Right lobe of liver (tissue), 6 donors: ENCODE measurements at regions not wholly inside any gene's neighbourhood (a gene's known extent, or its start where the extent isn't known, plus 50 kb on each side); places are given as distances from the start of the nearest gene placed in this dataset.

Source experiments
- ATAC-seq, 4 donors: fragments of 200-7000 bp; cut with Tn5 transposase; one replicate each; pipeline ENCODE4 v1.9.1; 2020; ENCODE audit warnings: mild to moderate bottlenecking in 4 of 4, moderate library complexity in 4 of 4
- DNase-seq, 3 donors: peaks; one replicate each; pipeline ENCODE4 v3.0.0-alpha.2; 2020
- H3K27ac ChIP-seq, 3 donors: fragments of 200-600 bp; one replicate each; pipeline ENCODE4 v1.8.0; 2022
- H3K27me3 ChIP-seq, 2 donors: fragments of 200-600 bp; one replicate each; pipeline ENCODE4 v1.8.0; 2022
- H3K36me3 ChIP-seq, 4 donors: fragments of 200-600 bp; sonication (generic) in 1 of 4; one replicate each; pipeline versions ENCODE4 v1.5.1 to v1.8.0; 2017 to 2022; ENCODE audit warnings: control low read depth in 1 of 4
- H3K4me1 ChIP-seq, 4 donors: fragments of 200-600 bp; sonication (generic) in 1 of 4; one replicate each; pipeline versions ENCODE4 v1.5.1 to v1.8.0; 2017 to 2022; ENCODE audit warnings: control low read depth in 1 of 4
- H3K4me3 ChIP-seq, 3 donors: fragments of 200-600 bp; one replicate each; pipeline ENCODE4 v1.8.0; 2022
- H3K9me3 ChIP-seq, 4 donors: fragments of 200-600 bp; sonication (generic) in 1 of 4; one replicate each; pipeline versions ENCODE4 v1.5.1 to v1.8.0; 2017 to 2022; ENCODE audit warnings: control low read depth in 1 of 4
- POLR2A ChIP-seq: fragments of 450-650 bp; IDR thresholded peaks from one replicate; pipeline ENCODE4 v1.6.1; 2017; ENCODE audit warnings: antibody characterized with exemption, mild to moderate bottlenecking
- WGBS: methylation state at CpG from one replicate; pipeline ENCODE4 v1.1.6; 2018; ENCODE audit warnings: low coverage, low lambda C conversion rate; ENCODE audit not compliant: insufficient coverage; ENCODE audit errors: missing lambda C conversion rate; 5-methylcytosine and 5-hydroxymethylcytosine counted together
- intact Hi-C, 2 donors: fragments of 100-400 bp; cut with DNase I; formaldehyde crosslinking; loops; one replicate each; pipeline versions ENCODE4 v1.11.2 to v1.14.1; 2022
- TF ChIP-seq, protein P1 (sequence below), 4 donors: fragments of 200-600 bp in 3 of 4; fragments of 450-650 bp in 1 of 4; IDR thresholded peaks; one replicate each; pipeline versions ENCODE4 v1.5.1 to v1.8.0; 2016 to 2022; ENCODE audit warnings: antibody characterized with exemption in 4 of 4, mild to moderate bottlenecking in 2 of 4
- donor health status: DM: no; HTN: yes; CAD: no.
- donor health status: DM: no; HTN: no; CAD: no.
- donor health status: DM: no; HTN: no; CAD: no.
- donor health status: DM: no; HTN: yes; CAD: no.
- donor health status: DM: no; HTN: yes; CAD: no.

DNA sequence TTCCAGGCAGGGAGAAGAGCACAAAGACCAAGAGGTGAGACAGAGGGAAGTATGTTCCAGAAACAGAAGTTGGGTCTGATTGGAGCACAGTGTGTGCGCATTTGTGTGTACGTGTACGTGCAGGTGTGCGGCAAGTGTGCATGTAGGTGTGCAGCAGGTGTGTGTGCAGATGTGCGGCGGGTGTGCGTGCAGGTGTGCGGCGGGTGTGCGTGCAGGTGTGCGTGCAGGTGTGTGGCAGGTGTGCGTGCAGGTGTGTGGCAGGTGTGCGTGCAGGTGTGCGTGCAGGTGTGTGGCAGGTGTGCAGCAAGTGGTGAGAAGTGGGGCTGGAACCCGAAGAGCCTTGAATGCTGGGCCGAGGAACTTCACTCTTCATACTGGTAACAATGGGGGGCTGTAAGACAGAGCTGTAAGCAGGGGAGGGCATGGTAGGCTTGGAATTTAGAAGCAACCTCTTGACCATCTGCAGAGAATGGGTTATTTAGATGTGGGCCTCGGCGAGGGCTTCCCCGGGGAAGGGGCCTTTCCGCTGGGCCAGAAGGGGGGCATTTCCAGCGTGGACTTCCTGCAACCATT lies 118.0 kb upstream of the WNT4 start:
- Histone ChIP-seq H3K9me3 (no peaks in the 10 kb centered on the region), H3K27ac (no peak overlapping the region), H3K27me3 (peaks cover 0 to 25% of the 10 kb centered on the region in 2 donors), H3K4me3 (no peak overlapping the region), H3K36me3 (no peaks in the 10 kb centered on the region), H3K4me1 (peaks cover 0 to 25% (median 10%) of the 10 kb centered on the region in 4 donors)
- TF ChIP-seq, protein P1, sequence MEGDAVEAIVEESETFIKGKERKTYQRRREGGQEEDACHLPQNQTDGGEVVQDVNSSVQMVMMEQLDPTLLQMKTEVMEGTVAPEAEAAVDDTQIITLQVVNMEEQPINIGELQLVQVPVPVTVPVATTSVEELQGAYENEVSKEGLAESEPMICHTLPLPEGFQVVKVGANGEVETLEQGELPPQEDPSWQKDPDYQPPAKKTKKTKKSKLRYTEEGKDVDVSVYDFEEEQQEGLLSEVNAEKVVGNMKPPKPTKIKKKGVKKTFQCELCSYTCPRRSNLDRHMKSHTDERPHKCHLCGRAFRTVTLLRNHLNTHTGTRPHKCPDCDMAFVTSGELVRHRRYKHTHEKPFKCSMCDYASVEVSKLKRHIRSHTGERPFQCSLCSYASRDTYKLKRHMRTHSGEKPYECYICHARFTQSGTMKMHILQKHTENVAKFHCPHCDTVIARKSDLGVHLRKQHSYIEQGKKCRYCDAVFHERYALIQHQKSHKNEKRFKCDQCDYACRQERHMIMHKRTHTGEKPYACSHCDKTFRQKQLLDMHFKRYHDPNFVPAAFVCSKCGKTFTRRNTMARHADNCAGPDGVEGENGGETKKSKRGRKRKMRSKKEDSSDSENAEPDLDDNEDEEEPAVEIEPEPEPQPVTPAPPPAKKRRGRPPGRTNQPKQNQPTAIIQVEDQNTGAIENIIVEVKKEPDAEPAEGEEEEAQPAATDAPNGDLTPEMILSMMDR (IDR thresholded peaks at IDR 0.05): no peak
- no peak for TF ChIP-seq POLR2A
- no peak for DNase-seq
- intact Hi-C loops: loop anchor here in 1 of 2 donors (10.0 kb wide), 2 partner anchors 126 to 144 kb away; no protein-coding TSS in a partner anchor
- no peak for ATAC-seq
- 84% methylated on average over 15 of the region's 21 CpGs for WGBS

DNA sequence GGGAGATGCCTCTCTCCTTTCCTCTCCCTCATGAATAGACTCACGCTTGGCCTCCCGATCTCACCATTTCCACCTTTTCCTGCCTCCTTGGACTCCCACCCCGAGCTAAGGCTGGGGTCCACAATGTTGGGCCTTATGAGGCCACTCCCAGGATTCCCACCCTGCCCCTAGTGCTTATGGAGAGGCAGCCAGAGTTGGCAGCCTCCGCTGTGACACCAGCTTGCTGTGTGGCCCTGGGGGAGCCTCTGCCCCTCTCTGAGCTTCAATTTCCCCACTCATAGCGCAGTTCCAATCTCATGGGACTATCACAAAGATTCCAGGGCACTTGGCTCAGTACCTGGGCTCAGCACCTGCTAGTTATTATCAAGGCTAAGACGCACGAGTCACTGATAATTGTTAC lies 118.7 kb upstream of the WNT4 start:
- Histone ChIP-seq H3K4me3 (no peak overlapping the region), H3K9me3 (no peaks in the 10 kb centered on the region), H3K27ac (no peak overlapping the region), H3K27me3 (peaks cover 0 to 25% of the 10 kb centered on the region in 2 donors), H3K4me1 (peaks cover 0 to 25% (median 10%) of the 10 kb centered on the region in 4 donors), H3K36me3 (no peaks in the 10 kb centered on the region)
- TF ChIP-seq, protein P1 (IDR thresholded peaks at IDR 0.05): no peak
- TF ChIP-seq POLR2A: no peak
- intact Hi-C loops: loop anchor here in 1 of 2 donors (10.0 kb wide), 2 partner anchors 127 to 143 kb away; no protein-coding TSS in a partner anchor
- no peak for DNase-seq
- no peak for ATAC-seq
- WGBS: 75% methylated on average over 4 of the region's 7 CpGs

DNA sequence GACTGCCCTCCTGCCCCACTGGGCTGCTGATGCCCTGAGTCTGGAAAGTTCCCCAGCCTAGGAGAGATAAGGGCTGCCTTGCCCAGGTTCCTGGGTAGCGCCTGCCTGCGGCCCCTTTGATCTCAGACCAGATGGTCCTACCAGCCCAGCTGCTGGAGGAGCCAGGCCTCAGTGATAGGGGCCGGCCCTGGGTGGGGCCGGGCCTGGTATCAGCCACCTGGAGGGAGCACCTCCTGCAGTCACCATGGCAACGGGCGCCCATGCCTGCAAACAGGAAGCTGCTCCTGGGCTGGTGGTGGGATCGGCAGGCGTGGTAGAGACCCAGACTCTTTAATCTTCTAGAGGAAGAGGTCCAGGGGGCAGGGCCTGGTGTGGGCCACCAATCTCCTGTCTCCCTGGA lies 119.7 kb upstream of the WNT4 start:
- ATAC-seq (no peak), DNase-seq (no peak)
- Histone ChIP-seq H3K27me3 (peaks cover 0 to 25% of the 10 kb centered on the region in 2 donors), H3K4me3 (no peak overlapping the region), H3K36me3 (no peaks in the 10 kb centered on the region), H3K4me1 (peaks cover 0 to 18% (median 6%) of the 10 kb centered on the region in 4 donors), H3K9me3 (no peaks in the 10 kb centered on the region), H3K27ac (no peak overlapping the region)
- no peak for TF ChIP-seq POLR2A
- 40% methylated on average over 1 of the region's 8 CpGs for WGBS
- intact Hi-C loops: loop anchor here in 1 of 2 donors (10.0 kb wide), 2 partner anchors 128 to 142 kb away; no protein-coding TSS in a partner anchor

DNA sequence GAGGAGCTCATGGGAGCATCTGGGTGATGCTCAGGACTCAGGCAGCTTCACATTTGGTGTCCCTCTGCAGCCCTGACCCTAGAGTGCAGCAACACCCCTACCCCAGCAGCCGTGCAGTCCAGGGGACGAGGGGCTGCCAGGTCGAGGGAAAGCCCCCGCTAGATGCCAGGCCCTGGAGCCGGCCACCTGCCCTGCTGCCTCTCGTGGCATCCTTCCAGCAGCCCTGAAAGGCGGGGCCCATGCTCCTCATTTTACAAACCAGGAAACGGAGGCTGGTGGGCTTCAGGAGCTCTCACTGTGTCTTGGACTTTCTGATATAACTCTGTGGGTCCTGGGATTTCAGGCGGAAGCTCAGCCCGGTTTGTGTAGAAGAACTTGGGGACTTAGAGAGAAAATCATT lies 120.5 kb upstream of the WNT4 start:
- DNase-seq: no peak
- Histone ChIP-seq H3K27ac (no peak overlapping the region), H3K36me3 (no peaks in the 10 kb centered on the region), H3K4me3 (no peak overlapping the region), H3K4me1 (peaks cover 0 to 13% (median 5%) of the 10 kb centered on the region in 4 donors), H3K27me3 (peaks cover 0 to 25% of the 10 kb centered on the region in 2 donors), H3K9me3 (no peaks in the 10 kb centered on the region)
- no peak for ATAC-seq
- TF ChIP-seq, protein P1 (IDR thresholded peaks at IDR 0.05): no peak
- TF ChIP-seq POLR2A: no peak
- intact Hi-C loops: loop anchor here in 1 of 2 donors (10.0 kb wide), 2 partner anchors 129 to 141 kb away; no protein-coding TSS in a partner anchor
- 80% methylated on average over 1 of the region's 10 CpGs for WGBS
